SJCRH30 (cell line): ENCODE measurements at regions not wholly inside any gene's neighbourhood (a gene's known extent, or its start where the extent isn't known, plus 50 kb on each side); places are given as distances from the start of the nearest gene placed in this dataset.

Experiments
- DNase-seq, 2 experiments: peaks; one replicate each; pipeline ENCODE4 v3.0.0-alpha.2; 2015 to 2020
- H3K27ac ChIP-seq: fragments of 250-450 bp; sonication (Bioruptor Pico); 2 replicates; pipeline ENCODE4 v1.5.1; 2020; ENCODE audit warnings: mild to moderate bottlenecking, moderate library complexity
- H3K27me3 ChIP-seq: fragments of 250-450 bp; sonication (Bioruptor Pico); 2 replicates; pipeline ENCODE4 v1.5.1; 2020; ENCODE audit warnings: mild to moderate bottlenecking, moderate library complexity
- H3K36me3 ChIP-seq: fragments of 250-450 bp; sonication (Bioruptor Pico); 2 replicates; pipeline ENCODE4 v1.5.1; 2020; ENCODE audit warnings: mild to moderate bottlenecking, moderate library complexity
- H3K4me1 ChIP-seq: fragments of 250-450 bp; sonication (Bioruptor Pico); 2 replicates; pipeline ENCODE4 v1.5.1; 2020; ENCODE audit warnings: mild to moderate bottlenecking, moderate library complexity
- H3K4me3 ChIP-seq: fragments of 250-450 bp; sonication (Bioruptor Pico); 2 replicates; pipeline ENCODE4 v1.5.1; 2020; ENCODE audit warnings: mild to moderate bottlenecking, moderate library complexity
- H3K9me3 ChIP-seq: fragments of 250-450 bp; sonication (Bioruptor Pico); replicated peaks from 2 replicates; pipeline ENCODE4 v1.5.1; 2020; ENCODE audit warnings: mild to moderate bottlenecking, moderate library complexity

GRCh38 chr6:47116086-47116485, 74.0 kb upstream of the ADGRF1 start:
- Histone ChIP-seq H3K4me1 (peaks cover 3% of the 10 kb centered on the region; the same call in 1 of the 2 replicates), H3K27ac (no peak overlapping the region), H3K9me3 (no peaks in the 10 kb centered on the region), H3K27me3 (no peaks in the 10 kb centered on the region), H3K36me3 (no peaks in the 10 kb centered on the region), H3K4me3 (no peak overlapping the region)
- no peak for DNase-seq

- no peaks in the 10 kb centered on the region for H3K9me3 ChIP-seq
- H3K4me1 ChIP-seq: peaks cover 5% of the 10 kb centered on the region; the same call in 1 of the 2 replicates
- H3K27ac ChIP-seq: no peak overlapping the region
- H3K4me3 ChIP-seq: no peak overlapping the region
- no peaks in the 10 kb centered on the region for H3K27me3 ChIP-seq
- no peaks in the 10 kb centered on the region for H3K36me3 ChIP-seq
- DNase-seq: no peak
Measured at GRCh38 chr6:47114460-47114859, 72.3 kb upstream of the ADGRF1 start.

GRCh38 chr6:47112317-47112716, 70.2 kb upstream of the ADGRF1 start:
- Histone ChIP-seq H3K4me3 (no peak overlapping the region), H3K36me3 (no peaks in the 10 kb centered on the region), H3K9me3 (no peaks in the 10 kb centered on the region), H3K4me1 (peaks cover 14% of the 10 kb centered on the region), H3K27ac (no peak overlapping the region), H3K27me3 (no peaks in the 10 kb centered on the region)
- no peak for DNase-seq

- no peak overlapping the region for H3K27ac ChIP-seq
- DNase-seq: no peak
- H3K27me3 ChIP-seq: no peaks in the 10 kb centered on the region
- peaks cover 14% of the 10 kb centered on the region for H3K4me1 ChIP-seq
- H3K9me3 ChIP-seq: no peaks in the 10 kb centered on the region
- H3K36me3 ChIP-seq: no peaks in the 10 kb centered on the region
- H3K4me3 ChIP-seq: no peak overlapping the region
Measured at GRCh38 chr6:47111685-47112084, 69.6 kb upstream of the ADGRF1 start.

GRCh38 chr6:47109281-47109680, 67.1 kb upstream of the ADGRF1 start:
- Histone ChIP-seq H3K4me1 (peaks cover 16% of the 10 kb centered on the region), H3K36me3 (no peaks in the 10 kb centered on the region)

GRCh38 chr6:47106721-47107197, 64.6 kb upstream of the ADGRF1 start:
- H3K36me3 ChIP-seq: no peaks in the 10 kb centered on the region
- no peaks in the 10 kb centered on the region for H3K9me3 ChIP-seq
- DNase-seq: no peak
- H3K4me3 ChIP-seq: no peak overlapping the region
- H3K4me1 ChIP-seq: peaks cover 14% of the 10 kb centered on the region
- H3K27ac ChIP-seq: no peak overlapping the region
- no peaks in the 10 kb centered on the region for H3K27me3 ChIP-seq

More at GRCh38 chr6:47109281-47109680, 67.1 kb upstream of the ADGRF1 start:
- Histone ChIP-seq H3K9me3 (no peaks in the 10 kb centered on the region), H3K27me3 (no peaks in the 10 kb centered on the region), H3K27ac (no peak overlapping the region), H3K4me3 (no peak overlapping the region)
- peak; percentile 45 to 56 for DNase-seq

- no peaks in the 10 kb centered on the region for H3K27me3 ChIP-seq
- H3K9me3 ChIP-seq: no peaks in the 10 kb centered on the region
- no peak overlapping the region for H3K4me3 ChIP-seq
- H3K27ac ChIP-seq: no peak overlapping the region
- H3K36me3 ChIP-seq: no peaks in the 10 kb centered on the region
- DNase-seq: no peak
- H3K4me1 ChIP-seq: peaks cover 14% of the 10 kb centered on the region
Measured at GRCh38 chr6:47106216-47106615, 64.1 kb upstream of the ADGRF1 start.

GRCh38 chr6:47105469-47106178, 63.5 kb upstream of the ADGRF1 start:
- no peaks in the 10 kb centered on the region for H3K9me3 ChIP-seq
- no peak overlapping the region for H3K27ac ChIP-seq
- DNase-seq: no peak

GRCh38 chr6:47103931-47104330, 61.8 kb upstream of the ADGRF1 start:
- no peaks in the 10 kb centered on the region for H3K27me3 ChIP-seq
- no peak overlapping the region for H3K27ac ChIP-seq

More at GRCh38 chr6:47105469-47106178, 63.5 kb upstream of the ADGRF1 start:
- H3K4me3 ChIP-seq: no peak overlapping the region
- H3K4me1 ChIP-seq: peaks cover 14% of the 10 kb centered on the region
- no peaks in the 10 kb centered on the region for H3K36me3 ChIP-seq
- no peaks in the 10 kb centered on the region for H3K27me3 ChIP-seq

GRCh38 chr6:47102331-47102730, 60.2 kb upstream of the ADGRF1 start:
- Histone ChIP-seq H3K36me3 (no peaks in the 10 kb centered on the region), H3K4me3 (no peak overlapping the region), H3K4me1 (0 out of 2 replicates have a peak, but pooled peaks cover 2% of the 10 kb centered on the region), H3K27me3 (no peaks in the 10 kb centered on the region), H3K27ac (no peak overlapping the region), H3K9me3 (no peaks in the 10 kb centered on the region)
- DNase-seq: no peak

More at GRCh38 chr6:47103931-47104330, 61.8 kb upstream of the ADGRF1 start:
- no peak for DNase-seq
- Histone ChIP-seq H3K4me3 (no peak overlapping the region), H3K36me3 (no peaks in the 10 kb centered on the region), H3K4me1 (peaks cover 6% of the 10 kb centered on the region), H3K9me3 (no peaks in the 10 kb centered on the region)

GRCh38 chr6:47098570-47098993, 56.5 kb upstream of the ADGRF1 start:
- no peaks in the 10 kb centered on the region for H3K27me3 ChIP-seq
- H3K4me3 ChIP-seq: no peak overlapping the region
- DNase-seq: no peak
- no peaks in the 10 kb centered on the region for H3K9me3 ChIP-seq
- H3K27ac ChIP-seq: no peak overlapping the region
- H3K4me1 ChIP-seq: peaks cover 7% of the 10 kb centered on the region; the same call in 1 of the 2 replicates
- no peaks in the 10 kb centered on the region for H3K36me3 ChIP-seq

GRCh38 chr6:47097092-47097945, 55.2 kb upstream of the ADGRF1 start:
- peak; percentile 74 to 87 for DNase-seq
- Histone ChIP-seq H3K4me1 (peaks cover 7% of the 10 kb centered on the region; the same call in 1 of the 2 replicates), H3K4me3 (no peak overlapping the region), H3K27me3 (no peaks in the 10 kb centered on the region), H3K9me3 (no peaks in the 10 kb centered on the region), H3K36me3 (no peaks in the 10 kb centered on the region), H3K27ac (no peak overlapping the region)

- Histone ChIP-seq H3K27me3 (no peaks in the 10 kb centered on the region), H3K27ac (no peak overlapping the region), H3K4me3 (no peak overlapping the region), H3K9me3 (no peaks in the 10 kb centered on the region), H3K36me3 (no peaks in the 10 kb centered on the region), H3K4me1 (peaks cover 7% of the 10 kb centered on the region; the same call in 1 of the 2 replicates)
- peak; percentile 17 to 59 for DNase-seq
Measured at GRCh38 chr6:47096211-47096895, 54.2 kb upstream of the ADGRF1 start.

GRCh38 chr6:47094241-47094925, 52.3 kb upstream of the ADGRF1 start:
- Histone ChIP-seq H3K27ac (no peak overlapping the region), H3K27me3 (no peaks in the 10 kb centered on the region), H3K4me1 (peaks cover 7% of the 10 kb centered on the region; the same call in 1 of the 2 replicates), H3K36me3 (no peaks in the 10 kb centered on the region), H3K4me3 (no peak overlapping the region), H3K9me3 (no peaks in the 10 kb centered on the region)
- peak; percentile 23 to 44 for DNase-seq
